NOMO-1 treated with DMSO at 0.1 percent for 48 hours (cell line): ENCODE measurements at regions not wholly inside any gene's neighbourhood (a gene's known extent, or its start where the extent isn't known, plus 50 kb on each side); places are given as distances from the start of the nearest gene placed in this dataset.

ENCODE experiments used
- DNase-seq: peaks from one replicate; lab custom pipeline; 2025; ENCODE audit not compliant: unreplicated experiment; lab: John Stamatoyannopoulos, UW

- peak; percentile 97 for DNase-seq
Measured at GRCh38 chr12:124633365-124634362, 66.3 kb upstream of the NCOR2 start.

GRCh38 chr12:124632519-124632984, 65.1 kb upstream of the NCOR2 start:
- no peak for DNase-seq

- no peak for DNase-seq
Measured at GRCh38 chr12:124631681-124632256, 64.4 kb upstream of the NCOR2 start.

DNA sequence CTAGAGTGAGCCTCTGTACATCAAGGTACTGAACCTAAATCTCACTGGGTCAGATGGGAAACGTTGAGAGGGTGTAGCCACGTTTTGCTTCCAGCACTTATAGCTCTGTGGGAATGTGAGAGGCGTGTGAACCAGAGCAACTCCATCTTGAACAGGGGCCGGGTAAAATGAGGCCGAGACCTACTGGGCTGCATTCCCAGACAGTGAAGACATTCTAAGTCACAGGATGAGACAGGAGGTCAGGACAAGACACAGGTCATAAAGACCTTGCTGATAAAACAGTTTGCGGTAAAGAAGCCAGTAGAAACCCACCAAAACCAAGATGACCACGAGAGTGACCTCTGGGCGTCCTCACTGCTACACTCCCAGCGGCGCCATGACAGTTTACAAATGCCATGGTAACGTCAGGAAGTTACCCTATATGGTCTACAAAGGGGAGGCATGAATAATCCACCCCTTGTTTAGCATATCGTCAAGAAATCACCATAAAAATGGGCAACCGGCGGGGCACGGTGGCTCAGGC, 63.4 kb upstream of the NCOR2 start:
- no peak for DNase-seq

GRCh38 chr12:124629789-124630480, 62.5 kb upstream of the NCOR2 start:
- DNase-seq: no peak

DNA sequence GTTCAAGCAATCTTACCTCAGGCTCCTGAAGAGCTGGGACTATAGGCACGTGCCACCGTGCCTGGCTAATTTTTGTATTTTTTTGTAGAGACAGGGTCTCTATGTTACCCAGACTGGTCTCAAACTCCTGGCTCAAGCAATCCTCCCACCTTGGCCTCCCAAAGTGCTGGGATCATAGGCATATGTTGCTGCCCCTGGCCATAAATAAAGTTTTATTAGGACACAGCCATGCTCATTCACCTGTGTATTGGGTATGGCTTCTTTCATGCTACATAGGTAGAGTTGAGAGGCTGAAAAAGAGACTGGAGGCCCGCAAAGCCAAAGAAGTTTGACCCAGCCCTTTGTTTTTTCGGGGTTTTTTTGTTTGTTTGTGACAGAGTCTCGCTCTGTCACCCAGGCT, 61.7 kb upstream of the NCOR2 start:
- no peak for DNase-seq

- DNase-seq: no peak
Measured at GRCh38 chr12:124627956-124628355, 60.5 kb upstream of the NCOR2 start.

DNA sequence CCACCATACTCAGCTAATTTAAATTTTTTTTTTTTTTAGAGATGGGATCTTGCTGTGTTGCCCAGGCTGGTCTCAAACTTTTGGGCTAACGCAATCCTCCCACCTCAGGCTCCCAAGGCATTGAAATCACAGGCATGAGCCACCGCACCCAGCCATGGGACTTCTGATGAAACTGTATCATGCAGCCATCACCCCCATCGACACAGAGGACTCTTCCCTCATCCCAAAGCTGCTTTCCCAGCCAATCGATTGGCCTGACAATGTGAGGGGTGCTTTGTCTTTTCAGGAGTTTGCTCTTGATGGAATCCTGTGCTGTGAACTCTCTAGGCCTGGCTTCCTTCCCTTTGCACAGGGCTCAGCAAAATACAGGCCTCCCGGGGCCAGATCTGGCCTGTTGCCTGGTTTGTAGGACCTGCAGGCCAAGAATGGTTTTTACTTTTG, 59.6 kb upstream of the NCOR2 start:
- no peak for DNase-seq

DNA sequence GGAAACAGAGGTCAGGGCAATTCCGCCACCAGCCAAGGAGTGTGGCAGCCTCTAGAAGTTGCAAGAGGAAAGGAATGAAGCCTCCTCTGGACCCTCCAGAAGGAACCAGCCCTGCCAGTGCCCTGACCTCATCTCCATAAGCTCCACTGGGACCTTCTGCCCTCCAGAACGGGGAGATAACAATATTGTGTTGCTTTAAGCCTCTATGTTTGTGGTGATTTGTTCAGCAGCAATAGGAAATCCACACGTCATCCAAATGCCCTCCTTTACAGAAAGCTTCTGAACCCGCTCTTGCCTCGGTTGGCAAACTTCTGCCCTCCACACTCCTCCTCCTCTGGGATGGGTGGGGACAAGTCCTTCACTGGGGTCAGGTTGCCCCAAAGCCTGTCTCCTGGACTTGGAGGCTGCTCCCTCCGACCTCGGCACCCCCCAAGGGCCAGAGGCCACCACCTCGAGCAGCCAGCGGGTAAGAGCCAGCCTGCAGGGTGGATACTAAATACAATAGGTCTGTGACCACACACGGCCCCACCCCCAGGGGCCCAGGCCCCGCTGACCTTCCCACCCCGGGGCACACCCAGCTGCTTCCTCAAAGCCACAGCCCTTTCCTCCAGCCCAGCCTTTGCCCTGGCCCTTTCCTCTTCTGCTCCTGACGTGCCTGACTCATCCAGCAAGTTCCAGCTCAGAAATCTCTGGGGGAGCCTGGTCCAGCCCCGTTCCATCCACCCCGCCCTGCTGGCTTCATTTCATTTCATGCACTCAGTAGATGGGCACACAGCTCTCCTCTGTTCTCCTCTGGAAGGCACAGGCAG, 58.7 kb upstream of the NCOR2 start:
- DNase-seq: peak; percentile 64

DNA sequence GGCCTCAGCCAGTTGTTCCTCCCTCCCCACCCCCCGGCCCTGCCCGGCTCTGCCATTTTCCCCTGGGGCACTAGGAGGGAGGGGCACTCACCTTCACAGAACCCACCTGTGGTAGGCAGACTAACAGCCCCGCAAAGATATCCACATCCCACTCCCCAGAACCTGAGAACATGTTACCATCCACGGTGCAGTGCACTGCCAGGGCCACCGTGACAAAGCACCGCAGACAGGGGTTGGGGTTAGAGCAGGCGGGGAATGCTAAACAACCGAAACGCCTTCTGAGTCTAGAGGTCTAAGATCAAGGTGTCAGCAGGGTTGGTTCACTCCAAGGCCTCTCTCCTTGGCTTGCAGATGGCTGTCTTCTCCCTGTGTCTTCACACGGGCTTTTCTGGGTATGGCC, 57.4 kb upstream of the NCOR2 start:
- no peak for DNase-seq

GRCh38 chr12:124623344-124624035, 56.1 kb upstream of the NCOR2 start:
- no peak for DNase-seq

GRCh38 chr12:124622764-124623163, 55.4 kb upstream of the NCOR2 start:
- DNase-seq: no peak

- DNase-seq: no peak
Measured at GRCh38 chr12:124622331-124622730, 54.9 kb upstream of the NCOR2 start.

DNA sequence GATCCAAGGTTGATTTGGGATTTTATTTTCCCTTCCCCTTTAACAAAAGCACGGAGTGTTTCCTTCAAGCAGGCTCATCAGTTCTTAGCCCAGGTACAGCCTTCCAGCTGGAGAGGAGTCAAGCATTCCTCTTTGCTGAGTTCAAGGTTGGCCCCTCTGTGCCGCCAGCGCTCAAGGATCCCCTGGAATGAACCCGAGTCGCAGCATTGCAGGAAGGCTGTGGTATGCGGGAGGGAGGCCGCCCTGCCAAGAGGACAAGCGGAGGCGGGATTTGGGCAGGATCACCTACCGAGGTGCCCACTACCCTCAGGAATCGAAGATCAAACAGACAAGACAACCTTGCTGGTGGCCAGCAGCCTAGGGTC, 53.9 kb upstream of the NCOR2 start:
- no peak for DNase-seq

DNA sequence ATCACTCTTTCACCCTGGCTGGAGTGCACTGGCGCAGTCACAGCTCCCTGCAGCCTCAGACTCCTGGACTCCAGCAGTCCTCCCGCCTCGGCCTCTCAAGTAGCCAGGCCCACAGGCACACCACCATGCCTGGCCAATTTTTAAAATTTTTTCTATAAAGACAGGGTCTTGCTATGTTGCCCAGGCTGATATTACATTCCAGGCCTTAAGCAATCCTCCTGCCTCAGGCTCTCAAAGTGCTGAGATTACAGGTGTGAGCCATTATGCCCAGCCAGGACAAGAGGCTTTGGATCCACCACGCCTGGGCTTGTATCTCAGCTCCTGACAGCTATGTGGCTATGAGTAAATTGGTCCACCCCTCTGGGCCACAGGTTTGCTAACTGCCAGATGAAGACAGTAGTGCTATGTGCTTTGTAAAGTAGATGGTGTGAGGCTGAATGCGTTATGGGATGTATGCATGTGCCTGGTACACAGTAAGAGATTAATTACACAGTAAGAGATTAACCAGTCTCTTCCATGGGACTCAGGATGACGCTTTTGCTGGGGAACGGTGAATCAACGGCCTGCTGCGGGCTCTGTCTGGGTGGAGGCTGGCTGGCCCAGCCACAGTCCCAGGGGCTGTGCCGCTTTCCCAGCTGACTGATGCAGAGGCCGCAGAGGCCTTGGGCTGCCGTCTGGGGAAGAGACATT, 53.3 kb upstream of the NCOR2 start:
- no peak for DNase-seq

DNA sequence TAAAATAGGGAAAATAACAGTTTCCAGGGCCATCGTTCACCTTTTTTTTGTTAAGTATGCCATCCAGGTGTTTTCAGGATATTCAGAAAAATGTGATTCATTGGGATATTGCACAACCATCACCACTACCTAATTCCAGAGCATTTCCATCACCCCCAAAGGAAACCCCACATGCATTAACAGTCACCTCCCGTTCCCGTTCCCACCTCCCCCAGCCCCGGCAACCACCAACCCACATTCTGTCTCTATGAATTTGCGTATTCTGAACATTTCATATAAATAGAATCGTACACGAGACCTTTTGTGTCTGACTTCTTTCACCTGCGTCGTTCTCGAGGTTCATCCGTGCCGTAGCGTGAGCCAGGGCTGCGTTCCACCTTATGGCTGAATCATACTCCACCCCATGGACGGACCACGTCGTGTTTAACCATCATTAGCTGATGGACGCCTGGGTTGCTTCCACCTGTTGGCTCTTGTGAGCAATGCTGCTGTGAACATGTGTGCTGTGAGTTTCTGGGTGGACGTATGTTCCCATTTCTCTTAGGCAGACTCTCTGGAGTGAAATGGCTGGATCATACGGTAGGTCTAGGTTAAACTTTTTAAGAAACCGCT, 51.0 kb upstream of the NCOR2 start:
- DNase-seq: no peak

DNA sequence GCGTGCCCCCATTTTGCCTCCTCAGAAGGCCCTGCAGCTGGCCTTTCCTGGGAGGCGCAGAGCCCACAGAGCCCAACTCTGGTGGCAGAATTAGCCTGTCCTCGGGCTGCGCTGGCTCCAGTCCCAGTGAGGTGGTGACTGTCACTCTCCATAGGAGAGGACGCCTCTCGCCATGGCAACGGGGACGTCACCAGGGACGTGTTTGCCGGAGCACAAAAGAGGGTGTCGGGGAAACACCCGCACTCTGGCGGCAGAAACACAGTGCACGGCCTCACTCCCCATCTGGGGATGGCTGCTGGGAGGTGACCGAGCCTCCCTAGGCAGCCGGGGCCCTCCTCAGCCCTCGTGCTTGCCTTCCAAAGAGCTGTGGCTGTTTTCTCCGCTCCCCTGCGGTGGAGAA, 50.2 kb upstream of the NCOR2 start:
- DNase-seq: no peak
